H9 (cell line): ENCODE measurements at regions not wholly inside any gene's neighbourhood (a gene's known extent, or its start where the extent isn't known, plus 50 kb on each side); places are given as distances from the start of the nearest gene placed in this dataset.

Source experiments
- DNase-seq: peaks from one replicate; pipeline ENCODE4 v3.0.0-alpha.2; 2017
- H2AFZ ChIP-seq: one replicate; pipeline ENCODE4 v1.6.1; 2013; ENCODE audit warnings: mild to moderate bottlenecking, low read length, control low read depth, moderate library complexity
- H2AK5ac ChIP-seq: 2 replicates; pipeline ENCODE4 v1.6.1; 2013; ENCODE audit warnings: low read length, control low read depth, mixed read lengths; ENCODE audit not compliant: insufficient read length
- H2BK120ac ChIP-seq: one replicate; pipeline ENCODE4 v1.6.1; 2013; ENCODE audit warnings: low read depth, mild to moderate bottlenecking, low read length, control low read depth, inconsistent platforms; ENCODE audit not compliant: poor library complexity, severe bottlenecking
- H2BK12ac ChIP-seq: 2 replicates; pipeline ENCODE4 v1.6.1; 2013; ENCODE audit warnings: low read length, control low read depth, mixed read lengths, low read depth; ENCODE audit not compliant: insufficient read length
- H2BK15ac ChIP-seq: 2 replicates; pipeline ENCODE4 v1.6.1; 2013; ENCODE audit warnings: low read depth, low read length, control low read depth
- H2BK20ac ChIP-seq: one replicate; pipeline ENCODE4 v1.6.1; 2013; ENCODE audit warnings: low read depth, mild to moderate bottlenecking, low read length, control low read depth, inconsistent platforms; ENCODE audit not compliant: poor library complexity, severe bottlenecking
- H2BK5ac ChIP-seq: 2 replicates; pipeline ENCODE4 v1.6.1; 2013; ENCODE audit warnings: low read length, control low read depth, mixed read lengths; ENCODE audit not compliant: insufficient read length
- H3K14ac ChIP-seq: 2 replicates; pipeline ENCODE4 v1.6.1; 2013; ENCODE audit warnings: low read length, control low read depth; ENCODE audit not compliant: insufficient read depth
- H3K18ac ChIP-seq: 2 replicates; pipeline ENCODE4 v1.6.1; 2013; ENCODE audit warnings: low read depth, mild to moderate bottlenecking, mixed read lengths, low read length, control low read depth; ENCODE audit not compliant: insufficient read length
- H3K23ac ChIP-seq: 2 replicates; pipeline ENCODE4 v1.6.1; 2013; ENCODE audit warnings: low read length, control low read depth, mixed read lengths, low read depth; ENCODE audit not compliant: insufficient read length
- H3K23me2 ChIP-seq: 2 replicates; pipeline ENCODE4 v1.6.1; 2013; ENCODE audit warnings: low read depth, mild to moderate bottlenecking, mixed read lengths, low read length, control low read depth; ENCODE audit not compliant: insufficient read length, poor library complexity, severe bottlenecking
- H3K27ac ChIP-seq: 2 replicates; pipeline ENCODE4 v1.5.1; 2013; ENCODE audit warnings: low read length, control low read depth, mixed read lengths, low read depth; ENCODE audit not compliant: insufficient read length
- H3K27me3 ChIP-seq: 2 replicates; pipeline ENCODE4 v1.6.1; 2013; ENCODE audit warnings: low read length, control low read depth, inconsistent platforms; ENCODE audit not compliant: insufficient read depth
- H3K4ac ChIP-seq: 2 replicates; pipeline ENCODE4 v1.6.1; 2013; ENCODE audit warnings: low read depth, mild to moderate bottlenecking, control low read depth, inconsistent platforms, low read length, moderate library complexity
- H3K4me1 ChIP-seq: 2 replicates; pipeline ENCODE4 v1.6.1; 2013; ENCODE audit warnings: low read length, control low read depth, inconsistent platforms; ENCODE audit not compliant: insufficient read depth
- H3K4me2 ChIP-seq: 2 replicates; pipeline ENCODE4 v1.6.1; 2013; ENCODE audit warnings: low read length, control low read depth, mixed read lengths; ENCODE audit not compliant: insufficient read length, insufficient read depth
- H3K56ac ChIP-seq: 2 replicates; pipeline ENCODE4 v1.6.1; 2013; ENCODE audit warnings: low read depth, mild to moderate bottlenecking, mixed read lengths, low read length, control low read depth; ENCODE audit not compliant: insufficient read length
- H3K79me1 ChIP-seq: 2 replicates; pipeline ENCODE4 v1.6.1; 2013; ENCODE audit warnings: low read depth, mild to moderate bottlenecking, moderate library complexity, low read length, control low read depth, inconsistent platforms; ENCODE audit not compliant: insufficient read depth, poor library complexity, severe bottlenecking
- H3K79me2 ChIP-seq: 2 replicates; pipeline ENCODE4 v1.6.1; 2013; ENCODE audit warnings: low read length, control low read depth, inconsistent platforms; ENCODE audit not compliant: insufficient read depth
- H3K9ac ChIP-seq: 2 replicates; pipeline ENCODE4 v1.6.1; 2013; ENCODE audit warnings: low read length, control low read depth, mixed read lengths; ENCODE audit not compliant: insufficient read length; ENCODE audit errors: extremely low read depth
- H3K9me3 ChIP-seq: one replicate; pipeline ENCODE4 v1.6.1; 2013; ENCODE audit warnings: low read depth, low read length, inconsistent platforms; ENCODE audit not compliant: control insufficient read depth
- H3T11ph ChIP-seq: one replicate; pipeline ENCODE4 v1.6.1; 2013; ENCODE audit warnings: mild to moderate bottlenecking, low read length, control low read depth, inconsistent platforms
- H4K20me1 ChIP-seq: one replicate; pipeline ENCODE4 v1.6.1; 2013; ENCODE audit not compliant: control insufficient read depth, insufficient read length, insufficient read depth
- H4K5ac ChIP-seq: 2 replicates; pipeline ENCODE4 v1.6.1; 2013; ENCODE audit warnings: low read depth, mild to moderate bottlenecking, mixed read lengths, low read length, control low read depth; ENCODE audit not compliant: insufficient read length
- H4K8ac ChIP-seq: replicated peaks from 2 replicates; pipeline ENCODE4 v1.6.1; 2013; ENCODE audit warnings: low read length, control low read depth, mixed read lengths, low read depth; ENCODE audit not compliant: insufficient read length
- H4K91ac ChIP-seq: 2 replicates; pipeline ENCODE4 v1.6.1; 2013; ENCODE audit warnings: low read depth, mild to moderate bottlenecking, moderate library complexity, mixed read lengths, low read length, control low read depth; ENCODE audit not compliant: insufficient read length
- H3K27ac Mint-ChIP-seq, 3 experiments: 2 replicates in 2 of 3; 3 replicates in 1 of 3; pipeline ENCODE4 v1.8.0; 2020 to 2021; ENCODE audit warnings: mixed read lengths in 3 of 3, mild to moderate bottlenecking in 1 of 3, moderate library complexity in 1 of 3
- H3K27me3 Mint-ChIP-seq: 2 replicates; pipeline ENCODE4 v1.8.0; 2021; ENCODE audit warnings: low read depth, mild to moderate bottlenecking, moderate library complexity, mixed read lengths
- H3K36me3 Mint-ChIP-seq, 3 experiments: 2 replicates in 2 of 3; 3 replicates in 1 of 3; pipeline ENCODE4 v1.8.0; 2020 to 2021; ENCODE audit warnings: low read depth in 3 of 3, mixed read lengths in 3 of 3; ENCODE audit not compliant: insufficient read depth in 1 of 3
- H3K4me1 Mint-ChIP-seq, 2 experiments: 2 replicates each; pipeline ENCODE4 v1.8.0; 2020; ENCODE audit warnings: mixed read lengths in 2 of 2
- H3K4me3 Mint-ChIP-seq, 2 experiments: 2 replicates in 1 of 2; 3 replicates in 1 of 2; pipeline ENCODE4 v1.8.0; 2020 to 2021; ENCODE audit warnings: mild to moderate bottlenecking in 2 of 2, mixed read lengths in 2 of 2, moderate library complexity in 1 of 2
- H3K9me3 Mint-ChIP-seq, 2 experiments: 2 replicates in 1 of 2; 3 replicates in 1 of 2; pipeline ENCODE4 v1.8.0; 2020; ENCODE audit warnings: mild to moderate bottlenecking in 2 of 2, mixed read lengths in 2 of 2, moderate library complexity in 1 of 2
- WGBS: extraction: QIAGEN DNeasy Blood & Tissue Kit; methylation state at CpG from one replicate; pipeline ENCODE4 v1.1.7; 2013; ENCODE audit warnings: missing lambda C conversion rate, low lambda C conversion rate, mixed read lengths; ENCODE audit not compliant: insufficient read length; ENCODE audit errors: extremely low coverage; 5-methylcytosine and 5-hydroxymethylcytosine counted together
- TF ChIP-seq, protein P1 (sequence below): fragments of 200-600 bp; sonication (generic); conservative IDR thresholded peaks from 3 replicates; pipeline ENCODE4 v1.8.0; 2021; ENCODE audit warnings: antibody characterized with exemption, mild to moderate bottlenecking

DNA sequence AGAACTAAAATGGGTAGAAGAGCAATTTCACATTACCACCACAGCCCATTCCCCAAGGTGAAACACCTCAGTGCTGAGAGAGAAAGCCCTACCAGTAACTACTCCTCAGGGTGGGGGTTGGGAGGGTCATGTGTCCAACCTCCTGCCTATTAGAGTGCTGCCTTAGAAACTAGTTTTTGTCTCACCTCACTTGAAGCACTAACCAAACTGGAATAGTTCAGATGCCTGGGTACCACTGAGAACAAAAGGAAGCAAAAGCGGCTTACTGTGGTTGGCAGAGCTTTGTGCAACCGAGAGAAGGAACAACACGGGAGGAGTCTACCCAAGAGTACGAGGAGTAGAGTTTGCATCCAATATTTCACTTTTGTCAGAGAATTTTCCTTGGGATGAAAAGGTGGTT, 1207.5 kb upstream of the ADGRL2 start:
- H3K18ac ChIP-seq: no peak overlapping the region
- no peak overlapping the region for H3K4ac ChIP-seq
- no peaks in the 10 kb centered on the region for H4K20me1 ChIP-seq
- no peaks in the 10 kb centered on the region for H3K23me2 ChIP-seq
- no peak overlapping the region for H2AFZ ChIP-seq
- H3K9ac ChIP-seq: no peak overlapping the region
- WGBS: no CpG with 5 or more reads among the region's 4 CpGs
- no peak overlapping the region for H3K27ac ChIP-seq
- peaks cover 5 to 64% (median 17%) of the 10 kb centered on the region in 3 experiments; a peak in 6 of 7 replicates for H3K36me3 Mint-ChIP-seq
- no peak overlapping the region for H3K56ac ChIP-seq
- H4K5ac ChIP-seq: no peak overlapping the region
- H3K9me3 ChIP-seq: no peaks in the 10 kb centered on the region
- TF ChIP-seq, protein P1, sequence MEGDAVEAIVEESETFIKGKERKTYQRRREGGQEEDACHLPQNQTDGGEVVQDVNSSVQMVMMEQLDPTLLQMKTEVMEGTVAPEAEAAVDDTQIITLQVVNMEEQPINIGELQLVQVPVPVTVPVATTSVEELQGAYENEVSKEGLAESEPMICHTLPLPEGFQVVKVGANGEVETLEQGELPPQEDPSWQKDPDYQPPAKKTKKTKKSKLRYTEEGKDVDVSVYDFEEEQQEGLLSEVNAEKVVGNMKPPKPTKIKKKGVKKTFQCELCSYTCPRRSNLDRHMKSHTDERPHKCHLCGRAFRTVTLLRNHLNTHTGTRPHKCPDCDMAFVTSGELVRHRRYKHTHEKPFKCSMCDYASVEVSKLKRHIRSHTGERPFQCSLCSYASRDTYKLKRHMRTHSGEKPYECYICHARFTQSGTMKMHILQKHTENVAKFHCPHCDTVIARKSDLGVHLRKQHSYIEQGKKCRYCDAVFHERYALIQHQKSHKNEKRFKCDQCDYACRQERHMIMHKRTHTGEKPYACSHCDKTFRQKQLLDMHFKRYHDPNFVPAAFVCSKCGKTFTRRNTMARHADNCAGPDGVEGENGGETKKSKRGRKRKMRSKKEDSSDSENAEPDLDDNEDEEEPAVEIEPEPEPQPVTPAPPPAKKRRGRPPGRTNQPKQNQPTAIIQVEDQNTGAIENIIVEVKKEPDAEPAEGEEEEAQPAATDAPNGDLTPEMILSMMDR: no peak
- H2BK20ac ChIP-seq: no peak overlapping the region
- H2BK15ac ChIP-seq: no peak overlapping the region
- no peaks in the 10 kb centered on the region for H3K79me2 ChIP-seq
- H3K9me3 Mint-ChIP-seq: peaks cover 30 to 51% of the 10 kb centered on the region in 2 experiments
- no peak overlapping the region for H2BK12ac ChIP-seq
- no peaks in the 10 kb centered on the region for H3K4me1 ChIP-seq
- no peaks in the 10 kb centered on the region for H3K79me1 ChIP-seq
- no peaks in the 10 kb centered on the region; the same call in 1 of the 2 replicates for H3K27me3 Mint-ChIP-seq
- no peak overlapping the region for H3K23ac ChIP-seq
- H3K14ac ChIP-seq: no peak overlapping the region
- peaks cover 3 to 4% of the 10 kb centered on the region in 2 experiments; a peak in 3 of 4 replicates for H3K4me1 Mint-ChIP-seq
- H2BK5ac ChIP-seq: no peak overlapping the region
- H2BK120ac ChIP-seq: no peak overlapping the region
- no peak overlapping the region for H3K4me3 Mint-ChIP-seq
- no peak for DNase-seq
- no peak overlapping the region for H3T11ph ChIP-seq
- no peak overlapping the region for H2AK5ac ChIP-seq
- H4K91ac ChIP-seq: no peak overlapping the region
- H3K4me2 ChIP-seq: no peak overlapping the region
- no peak overlapping the region for H3K27ac Mint-ChIP-seq
- H3K27me3 ChIP-seq: no peaks in the 10 kb centered on the region
- no peak overlapping the region for H4K8ac ChIP-seq
